ENCODE measurements at regions not wholly inside any gene's neighbourhood (a gene's known extent, or its start where the extent isn't known, plus 50 kb on each side); places are given as distances from the start of the nearest gene placed in this dataset.

DNA sequence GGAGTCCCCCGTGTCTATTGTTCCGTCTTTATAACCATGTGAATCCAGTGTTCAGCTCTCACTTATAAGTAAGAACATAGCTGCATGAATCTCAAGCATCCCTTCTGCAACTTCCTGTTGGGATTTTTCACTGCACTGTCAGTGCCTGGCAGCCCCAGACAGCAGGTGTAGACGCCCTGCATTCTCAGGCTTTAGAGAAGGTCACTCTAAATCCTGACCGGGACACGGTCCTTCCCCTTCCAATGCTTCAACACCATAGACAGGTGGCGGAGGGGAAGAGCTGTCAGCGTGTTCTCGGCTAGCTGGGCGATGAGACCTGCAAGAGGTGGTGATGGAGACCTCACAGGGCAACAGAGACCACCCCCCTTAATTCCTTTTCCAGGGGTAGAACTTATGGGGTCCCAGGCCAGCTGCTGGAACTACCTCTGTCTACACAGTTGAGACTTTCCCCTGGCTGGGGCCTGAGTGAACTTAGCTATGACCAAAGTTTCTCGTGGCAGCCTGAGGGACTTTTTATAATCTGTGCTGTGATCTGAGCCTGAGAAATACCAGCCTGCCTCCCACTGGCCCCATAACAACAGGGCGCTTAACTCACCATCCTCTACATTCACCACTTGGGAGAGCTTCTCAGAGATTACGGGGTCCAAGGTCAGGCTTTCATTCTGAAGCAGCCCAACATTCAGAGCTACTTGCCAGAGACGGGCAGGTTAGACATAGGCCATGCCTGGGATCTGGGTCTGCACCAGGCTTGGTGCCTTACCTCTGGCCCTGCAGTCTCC lies 143.2 kb upstream of the TNRC6C start:
- TF ChIP-seq ZNF552 (CRISPR knock-in tag; IDR thresholded peaks at IDR 0.05; ENCODE audit: borderline replicate concordance) (no peak), SIN3A (IDR thresholded peaks at IDR 0.05; ENCODE audit: borderline replicate concordance, low read depth, low read length) (no peak), SRSF1 (optimal IDR thresholded peaks at IDR 0.05; ENCODE audit: low read depth, low read length) (no peak), ZNF331 (CRISPR knock-in tag; IDR thresholded peaks at IDR 0.05) (no peak), SOX13 (IDR thresholded peaks at IDR 0.05) (no peak), SOX13 (CRISPR knock-in tag; conservative IDR thresholded peaks at IDR 0.05 in 1 of 2, IDR thresholded peaks at IDR 0.05 in 1 of 2) (no peak)

All from HepG2 (cell line).